ENCODE measurements at regions not wholly inside any gene's neighbourhood (a gene's known extent, or its start where the extent isn't known, plus 50 kb on each side); places are given as distances from the start of the nearest gene placed in this dataset.

- FAIRE-seq (no peak), DNase-seq (ENCODE audit: low read depth) (peak; percentile 74)
- H3K36me3 ChIP-seq (ENCODE audit: control insufficient read depth, insufficient read depth, low read length): no peaks in the 10 kb centered on the region
- TF ChIP-seq, protein P1, sequence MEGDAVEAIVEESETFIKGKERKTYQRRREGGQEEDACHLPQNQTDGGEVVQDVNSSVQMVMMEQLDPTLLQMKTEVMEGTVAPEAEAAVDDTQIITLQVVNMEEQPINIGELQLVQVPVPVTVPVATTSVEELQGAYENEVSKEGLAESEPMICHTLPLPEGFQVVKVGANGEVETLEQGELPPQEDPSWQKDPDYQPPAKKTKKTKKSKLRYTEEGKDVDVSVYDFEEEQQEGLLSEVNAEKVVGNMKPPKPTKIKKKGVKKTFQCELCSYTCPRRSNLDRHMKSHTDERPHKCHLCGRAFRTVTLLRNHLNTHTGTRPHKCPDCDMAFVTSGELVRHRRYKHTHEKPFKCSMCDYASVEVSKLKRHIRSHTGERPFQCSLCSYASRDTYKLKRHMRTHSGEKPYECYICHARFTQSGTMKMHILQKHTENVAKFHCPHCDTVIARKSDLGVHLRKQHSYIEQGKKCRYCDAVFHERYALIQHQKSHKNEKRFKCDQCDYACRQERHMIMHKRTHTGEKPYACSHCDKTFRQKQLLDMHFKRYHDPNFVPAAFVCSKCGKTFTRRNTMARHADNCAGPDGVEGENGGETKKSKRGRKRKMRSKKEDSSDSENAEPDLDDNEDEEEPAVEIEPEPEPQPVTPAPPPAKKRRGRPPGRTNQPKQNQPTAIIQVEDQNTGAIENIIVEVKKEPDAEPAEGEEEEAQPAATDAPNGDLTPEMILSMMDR (IDR thresholded peaks at IDR 0.05; ENCODE audit: insufficient read depth, low read length, severe bottlenecking): no peak
- H3K4me3 ChIP-seq (ENCODE audit: low read depth, low read length): no peak overlapping the region
- peaks cover 1% of the 10 kb centered on the region for H3K27me3 ChIP-seq (ENCODE audit: control insufficient read depth, insufficient read depth, low read length)
Observed at GRCh38 chr16:66007717-66008116, 358.8 kb upstream of the CDH5 start.

DNA sequence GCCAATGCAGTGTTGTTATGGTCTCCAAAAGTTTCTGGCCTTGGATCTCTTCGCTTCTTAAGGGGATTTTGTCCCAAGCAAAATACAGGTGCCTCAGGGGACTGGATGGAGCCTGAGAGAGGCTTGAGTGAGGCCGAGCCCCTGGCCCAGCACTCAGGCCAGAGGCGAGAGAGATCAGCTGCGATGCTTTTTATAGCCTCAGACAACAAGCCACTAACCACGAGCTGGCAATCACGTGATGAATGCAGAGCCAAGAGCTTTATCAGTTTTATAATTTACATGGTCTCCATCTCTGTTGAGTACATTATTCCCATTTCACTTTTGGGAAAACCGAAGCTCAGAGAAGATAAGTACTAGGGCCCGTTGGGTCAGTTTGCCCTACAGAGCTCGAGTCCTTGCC lies 360.0 kb upstream of the CDH5 start:
- H3K36me3 ChIP-seq (ENCODE audit: control insufficient read depth, insufficient read depth, low read length): no peaks in the 10 kb centered on the region
- no peak overlapping the region for H3K4me3 ChIP-seq (ENCODE audit: low read depth, low read length)
- FAIRE-seq (no peak), DNase-seq (ENCODE audit: low read depth) (no peak)
- TF ChIP-seq, protein P1 (IDR thresholded peaks at IDR 0.05; ENCODE audit: insufficient read depth, low read length, severe bottlenecking): no peak
- H3K27me3 ChIP-seq (ENCODE audit: control insufficient read depth, insufficient read depth, low read length): peaks cover 1% of the 10 kb centered on the region

- Histone ChIP-seq H3K4me3 (ENCODE audit: low read depth, low read length) (no peak overlapping the region), H3K27me3 (ENCODE audit: control insufficient read depth, insufficient read depth, low read length) (peaks cover 1% of the 10 kb centered on the region), H3K36me3 (ENCODE audit: control insufficient read depth, insufficient read depth, low read length) (no peaks in the 10 kb centered on the region)
- TF ChIP-seq, protein P1 (IDR thresholded peaks at IDR 0.05; ENCODE audit: insufficient read depth, low read length, severe bottlenecking): no peak
- no peak for FAIRE-seq
- DNase-seq (ENCODE audit: low read depth): no peak
Observed at GRCh38 chr16:66004699-66005098, 361.8 kb upstream of the CDH5 start.

DNA sequence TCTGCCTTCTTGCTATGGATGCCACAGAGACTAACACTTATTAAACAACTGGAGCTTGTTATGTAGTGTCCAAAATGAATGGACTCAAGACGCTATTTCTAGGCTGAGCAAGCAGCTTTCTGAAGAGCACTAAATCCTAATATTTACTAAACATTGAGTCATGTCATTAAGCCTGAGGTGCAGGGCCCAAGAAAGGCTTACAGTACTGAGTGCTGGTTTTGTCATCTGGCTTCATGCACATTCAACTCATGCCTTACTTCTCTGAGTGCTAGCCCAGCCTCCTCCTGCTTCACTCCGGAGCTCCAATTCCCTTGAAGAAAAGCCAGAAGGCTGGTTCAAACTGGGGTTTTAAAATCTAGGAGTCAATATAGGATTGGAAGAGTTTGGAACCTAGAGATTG lies 363.3 kb upstream of the CDH5 start:
- no peak for FAIRE-seq
- peak; percentile 43 for DNase-seq (ENCODE audit: low read depth)
- Histone ChIP-seq H3K4me3 (ENCODE audit: low read depth, low read length) (no peak overlapping the region), H3K36me3 (ENCODE audit: control insufficient read depth, insufficient read depth, low read length) (no peaks in the 10 kb centered on the region), H3K27me3 (ENCODE audit: control insufficient read depth, insufficient read depth, low read length) (peaks cover 1% of the 10 kb centered on the region)
- TF ChIP-seq, protein P1 (IDR thresholded peaks at IDR 0.05; ENCODE audit: insufficient read depth, low read length, severe bottlenecking): no peak

DNA sequence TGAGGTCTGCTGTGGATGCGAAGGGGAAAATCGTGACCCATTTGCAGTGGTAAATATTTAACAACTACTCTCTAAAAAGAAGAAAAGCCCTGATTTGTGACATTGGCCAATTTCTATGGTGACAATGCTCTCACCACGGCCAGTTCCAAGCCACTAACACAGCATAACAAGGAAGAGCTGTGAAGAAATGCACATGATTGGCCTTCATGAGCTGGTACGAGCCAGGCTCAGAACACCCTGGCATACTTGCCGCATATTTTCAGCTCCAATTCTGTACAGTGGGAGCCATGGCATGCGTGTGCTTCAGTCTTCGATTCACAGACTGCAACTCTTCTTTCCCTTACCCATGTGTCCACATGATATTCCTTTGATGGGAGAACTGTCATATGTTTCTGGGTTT lies 363.9 kb upstream of the CDH5 start:
- Histone ChIP-seq H3K36me3 (ENCODE audit: control insufficient read depth, insufficient read depth, low read length) (no peaks in the 10 kb centered on the region), H3K4me3 (ENCODE audit: low read depth, low read length) (no peak overlapping the region), H3K27me3 (ENCODE audit: control insufficient read depth, insufficient read depth, low read length) (peaks cover 1% of the 10 kb centered on the region)
- TF ChIP-seq, protein P1 (IDR thresholded peaks at IDR 0.05; ENCODE audit: insufficient read depth, low read length, severe bottlenecking): no peak
- FAIRE-seq: no peak
- no peak for DNase-seq (ENCODE audit: low read depth)

GRCh38 chr16:66001432-66001831 lies 365.1 kb upstream of the CDH5 start:
- FAIRE-seq (no peak), DNase-seq (ENCODE audit: low read depth) (peak; percentile 5)
- no peaks in the 10 kb centered on the region for H3K36me3 ChIP-seq (ENCODE audit: control insufficient read depth, insufficient read depth, low read length)
- H3K27me3 ChIP-seq (ENCODE audit: control insufficient read depth, insufficient read depth, low read length): peaks cover 1% of the 10 kb centered on the region
- H3K4me3 ChIP-seq (ENCODE audit: low read depth, low read length): no peak overlapping the region
- TF ChIP-seq, protein P1 (IDR thresholded peaks at IDR 0.05; ENCODE audit: insufficient read depth, low read length, severe bottlenecking): no peak

All from bronchial epithelial cell (primary cell).